Astrocyte (in vitro differentiated cells and primary cell): ENCODE measurements at regions not wholly inside any gene's neighbourhood (a gene's known extent, or its start where the extent isn't known, plus 50 kb on each side); places are given as distances from the start of the nearest gene placed in this dataset.

Source experiments
- DNase-seq: peaks from one replicate; pipeline ENCODE4 v3.0.0-alpha.2; 2010; ENCODE audit warnings: low read depth
- FAIRE-seq: peaks from 2 replicates; lab custom pipeline; 2011; peaks lifted over from hg19 to GRCh38; lab: Jason Lieb, UNC
- H2AFZ ChIP-seq: 2 replicates; pipeline ENCODE4 v1.6.0; 2012; ENCODE audit warnings: low read depth, low read length, inconsistent platforms
- H3K27ac ChIP-seq: 2 replicates; pipeline ENCODE4 v1.5.1; 2011; ENCODE audit warnings: low read depth, low read length, inconsistent platforms
- H3K27me3 ChIP-seq: 2 replicates; pipeline ENCODE4 v1.6.0; 2011; ENCODE audit warnings: low read length, inconsistent platforms; ENCODE audit not compliant: insufficient read depth
- H3K36me3 ChIP-seq: 2 replicates; pipeline ENCODE4 v1.5.1; 2011; ENCODE audit warnings: low read length, inconsistent platforms; ENCODE audit not compliant: insufficient read depth
- H3K4me1 ChIP-seq: 2 replicates; pipeline ENCODE4 v1.5.1; 2011; ENCODE audit warnings: low read length, inconsistent platforms; ENCODE audit not compliant: insufficient read depth
- H3K4me2 ChIP-seq: 2 replicates; pipeline ENCODE4 v1.6.0; 2012; ENCODE audit warnings: low read length, inconsistent platforms
- H3K4me3 ChIP-seq: 2 replicates; pipeline ENCODE4 v1.5.1; 2011; ENCODE audit warnings: low read depth, mild to moderate bottlenecking, low read length, inconsistent platforms; ENCODE audit not compliant: insufficient read depth
- H3K79me2 ChIP-seq: 2 replicates; pipeline ENCODE4 v1.6.0; 2012; ENCODE audit warnings: mild to moderate bottlenecking, low read length, inconsistent platforms; ENCODE audit not compliant: insufficient read depth
- H3K9ac ChIP-seq: 2 replicates; pipeline ENCODE4 v1.6.0; 2012; ENCODE audit warnings: mild to moderate bottlenecking, low read length, inconsistent platforms
- H3K9me3 ChIP-seq: 2 replicates; pipeline ENCODE4 v1.5.1; 2012; ENCODE audit warnings: low read depth, mild to moderate bottlenecking, low read length, inconsistent platforms; ENCODE audit not compliant: insufficient read depth
- H4K20me1 ChIP-seq: 2 replicates; pipeline ENCODE4 v1.6.0; 2012; ENCODE audit warnings: low read length, inconsistent platforms; ENCODE audit not compliant: insufficient read depth
- H3K27ac Mint-ChIP-seq: one replicate; pipeline ENCODE4 v1.8.0; 2021; ENCODE audit warnings: mild to moderate bottlenecking, mixed read lengths; ENCODE audit not compliant: unreplicated experiment
- H3K27me3 Mint-ChIP-seq: one replicate; pipeline ENCODE4 v1.8.0; 2021; ENCODE audit warnings: low read depth, mixed read lengths; ENCODE audit not compliant: unreplicated experiment
- H3K36me3 Mint-ChIP-seq: one replicate; pipeline ENCODE4 v1.8.0; 2021; ENCODE audit warnings: low read depth, mixed read lengths; ENCODE audit not compliant: unreplicated experiment
- H3K4me1 Mint-ChIP-seq: one replicate; pipeline ENCODE4 v1.8.0; 2021; ENCODE audit warnings: low read depth, mixed read lengths; ENCODE audit not compliant: unreplicated experiment
- H3K4me3 Mint-ChIP-seq: one replicate; pipeline ENCODE4 v1.8.0; 2021; ENCODE audit warnings: mild to moderate bottlenecking, moderate library complexity, mixed read lengths; ENCODE audit not compliant: unreplicated experiment
- H3K9me3 Mint-ChIP-seq: one replicate; pipeline ENCODE4 v1.8.0; 2021; ENCODE audit warnings: mild to moderate bottlenecking, mixed read lengths; ENCODE audit not compliant: unreplicated experiment
- CTCF ChIP-seq: IDR thresholded peaks from 2 replicates; pipeline ENCODE4 v1.5.1; 2011; ENCODE audit warnings: low read depth, mild to moderate bottlenecking, inconsistent platforms, low read length, moderate library complexity; ENCODE audit not compliant: insufficient read depth
- EZH2 ChIP-seq: IDR thresholded peaks from 2 replicates; pipeline ENCODE4 v1.6.1; 2012; ENCODE audit warnings: mild to moderate bottlenecking, low read length, inconsistent platforms; ENCODE audit not compliant: insufficient read depth

DNA sequence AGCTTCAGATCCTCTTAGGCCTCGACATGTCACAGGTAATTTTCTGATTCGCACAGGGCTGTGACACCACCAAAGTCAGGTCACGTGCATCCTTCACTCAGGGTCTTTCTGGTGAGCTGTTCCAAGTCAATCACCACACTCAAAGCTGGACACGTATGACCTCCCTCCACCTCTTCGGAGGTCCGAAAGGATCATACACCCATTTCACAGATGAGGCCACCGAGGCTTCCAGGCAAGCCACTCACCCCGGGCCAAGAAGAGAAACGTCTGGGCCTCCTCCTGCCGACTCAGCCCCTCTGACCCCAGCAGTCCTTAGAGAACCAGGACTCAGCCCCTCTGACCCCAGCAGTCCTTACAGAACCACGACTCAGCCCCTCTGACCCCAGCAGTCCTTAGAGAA lies 74.6 kb downstream of the FOXL3 start:
- Mint-ChIP-seq H3K27me3 (peaks cover 32% of the 10 kb centered on the region), H3K4me3 (no peak overlapping the region), H3K27ac (no peak overlapping the region), H3K9me3 (peaks cover 7% of the 10 kb centered on the region), H3K36me3 (no peaks in the 10 kb centered on the region), H3K4me1 (peaks cover 14% of the 10 kb centered on the region)
- DNase-seq (no peak), FAIRE-seq (no peak)
- H3K9me3 ChIP-seq = no peaks in the 10 kb centered on the region
- H2AFZ ChIP-seq = no peak overlapping the region
- no peaks in the 10 kb centered on the region for H3K79me2 ChIP-seq
- H3K27ac ChIP-seq = no peak overlapping the region
- H3K36me3 ChIP-seq = no peaks in the 10 kb centered on the region
- peaks cover 4% of the 10 kb centered on the region for H3K27me3 ChIP-seq
- no peaks in the 10 kb centered on the region for H4K20me1 ChIP-seq
- no peak overlapping the region for H3K9ac ChIP-seq
- H3K4me2 ChIP-seq = no peak overlapping the region
- H3K4me3 ChIP-seq = no peak overlapping the region
- peaks cover 6% of the 10 kb centered on the region for H3K4me1 ChIP-seq
- TF ChIP-seq CTCF (no peak), EZH2 (no peak)

GRCh38 chr7:365593-365992 lies 75.6 kb downstream of the FOXL3 start:
- no peaks in the 10 kb centered on the region for H3K79me2 ChIP-seq
- peaks cover 30% of the 10 kb centered on the region for H3K27me3 Mint-ChIP-seq
- H3K27me3 ChIP-seq = peaks cover 4% of the 10 kb centered on the region
- no peaks in the 10 kb centered on the region for H3K9me3 ChIP-seq
- H3K9ac ChIP-seq = no peak overlapping the region
- no peak overlapping the region for H3K27ac ChIP-seq
- peaks cover 14% of the 10 kb centered on the region for H3K4me1 Mint-ChIP-seq
- no peak for FAIRE-seq
- H3K36me3 Mint-ChIP-seq = no peaks in the 10 kb centered on the region
- peak overlapping the region; percentile 78 for H3K4me2 ChIP-seq
- no peak for DNase-seq
- peak overlapping the region; percentile 66 for H3K27ac Mint-ChIP-seq
- no peaks in the 10 kb centered on the region for H4K20me1 ChIP-seq
- H3K4me3 ChIP-seq = no peak overlapping the region
- TF ChIP-seq CTCF = no peak
- TF ChIP-seq EZH2 = no peak
- H3K4me1 ChIP-seq = peaks cover 6% of the 10 kb centered on the region
- no peaks in the 10 kb centered on the region for H3K36me3 ChIP-seq
- H2AFZ ChIP-seq = no peak overlapping the region
- H3K9me3 Mint-ChIP-seq = peaks cover 7% of the 10 kb centered on the region
- H3K4me3 Mint-ChIP-seq = no peak overlapping the region

GRCh38 chr7:366161-366803 lies 76.3 kb downstream of the FOXL3 start:
- Mint-ChIP-seq H3K27ac (no peak overlapping the region), H3K9me3 (peaks cover 7% of the 10 kb centered on the region), H3K4me1 (peaks cover 14% of the 10 kb centered on the region), H3K4me3 (no peak overlapping the region), H3K36me3 (no peaks in the 10 kb centered on the region), H3K27me3 (peaks cover 30% of the 10 kb centered on the region)
- Histone ChIP-seq H3K79me2 (no peaks in the 10 kb centered on the region), H3K4me1 (peaks cover 6% of the 10 kb centered on the region), H3K4me3 (peak overlapping the region; percentile 6), H3K9ac (peak overlapping the region; percentile 7), H3K27ac (no peak overlapping the region), H3K27me3 (peaks cover 4% of the 10 kb centered on the region), H3K9me3 (no peaks in the 10 kb centered on the region), H2AFZ (peak overlapping the region; percentile 54), H4K20me1 (no peaks in the 10 kb centered on the region), H3K36me3 (no peaks in the 10 kb centered on the region), H3K4me2 (peak overlapping the region; percentile 78)
- DNase-seq (no peak), FAIRE-seq (no peak)
- TF ChIP-seq EZH2 (no peak), CTCF (no peak)
